Cardiac muscle cell (in vitro differentiated cells and primary cell): ENCODE measurements at regions not wholly inside any gene's neighbourhood (a gene's known extent, or its start where the extent isn't known, plus 50 kb on each side); places are given as distances from the start of the nearest gene placed in this dataset.

Experiments
- DNase-seq, 2 donors: peaks; one replicate each; pipeline versions ENCODE4 v3.0.0 to v3.0.0-alpha.2; 2010 to 2017; ENCODE audit warnings: low read depth in 1 of 2, low spot score in 1 of 2
- H3K27ac ChIP-seq: fragments of 200-600 bp; sonication (generic); 2 replicates; pipeline ENCODE4 v1.5.1; 2016
- H3K27me3 ChIP-seq: fragments of 200-600 bp; sonication (generic); 2 replicates; pipeline ENCODE4 v1.6.0; 2016; ENCODE audit warnings: control low read depth
- H3K36me3 ChIP-seq: fragments of 200-600 bp; sonication (generic); 2 replicates; pipeline ENCODE4 v1.5.1; 2016; ENCODE audit warnings: control low read depth
- H3K4me1 ChIP-seq: fragments of 200-600 bp; sonication (generic); 2 replicates; pipeline ENCODE4 v1.8.1; 2017; ENCODE audit warnings: low read depth, mild to moderate bottlenecking, mixed run types
- H3K4me3 ChIP-seq: fragments of 200-600 bp; sonication (generic); 2 replicates; pipeline ENCODE4 v1.5.1; 2016; ENCODE audit warnings: mild to moderate bottlenecking
- H3K9me3 ChIP-seq: fragments of 200-600 bp; sonication (generic); 2 replicates; pipeline ENCODE4 v1.5.1; 2017; ENCODE audit warnings: low read depth, mild to moderate bottlenecking, control low read depth
- CTCF ChIP-seq: IDR thresholded peaks from 2 replicates; pipeline ENCODE4 v1.5.1; 2012; ENCODE audit warnings: low read depth, mild to moderate bottlenecking, low read length

GRCh38 chr9:81396528-81396927, 292.8 kb downstream of the TLE1 start:
- Histone ChIP-seq H3K9me3 (no peaks in the 10 kb centered on the region), H3K27ac (no peak overlapping the region), H3K4me1 (no peaks in the 10 kb centered on the region), H3K27me3 (no peaks in the 10 kb centered on the region), H3K36me3 (no peaks in the 10 kb centered on the region), H3K4me3 (no peak overlapping the region)
- TF ChIP-seq CTCF: no peak
- no peak for DNase-seq

GRCh38 chr9:81395676-81396054, 293.7 kb downstream of the TLE1 start:
- Histone ChIP-seq H3K36me3 (no peaks in the 10 kb centered on the region), H3K9me3 (no peaks in the 10 kb centered on the region), H3K4me1 (peaks cover 4% of the 10 kb centered on the region), H3K27me3 (no peaks in the 10 kb centered on the region), H3K4me3 (no peak overlapping the region), H3K27ac (no peak overlapping the region)
- TF ChIP-seq CTCF: no peak
- DNase-seq: no peak

GRCh38 chr9:81394881-81395675, 294.3 kb downstream of the TLE1 start:
- no peaks in the 10 kb centered on the region for H3K27me3 ChIP-seq
- no peak for TF ChIP-seq CTCF
- no peak overlapping the region for H3K4me3 ChIP-seq
- H3K36me3 ChIP-seq: no peaks in the 10 kb centered on the region
- peaks cover 4% of the 10 kb centered on the region for H3K4me1 ChIP-seq
- peak in 1 of 2 donors; percentile 34 for DNase-seq
- no peak overlapping the region for H3K27ac ChIP-seq
- no peaks in the 10 kb centered on the region for H3K9me3 ChIP-seq

- no peak for TF ChIP-seq CTCF
- no peaks in the 10 kb centered on the region for H3K36me3 ChIP-seq
- no peak overlapping the region for H3K27ac ChIP-seq
- peaks cover 4% of the 10 kb centered on the region for H3K4me1 ChIP-seq
- H3K27me3 ChIP-seq: no peaks in the 10 kb centered on the region
- H3K4me3 ChIP-seq: no peak overlapping the region
- H3K9me3 ChIP-seq: no peaks in the 10 kb centered on the region
- DNase-seq: no peak
Measured at GRCh38 chr9:81393985-81394811, 295.1 kb downstream of the TLE1 start.

GRCh38 chr9:81391457-81391825, 297.9 kb downstream of the TLE1 start:
- no peak for TF ChIP-seq CTCF
- Histone ChIP-seq H3K27ac (no peak overlapping the region), H3K36me3 (no peaks in the 10 kb centered on the region), H3K27me3 (no peaks in the 10 kb centered on the region), H3K4me1 (peaks cover 4% of the 10 kb centered on the region), H3K9me3 (no peaks in the 10 kb centered on the region), H3K4me3 (no peak overlapping the region)
- DNase-seq: no peak
